CD4-positive, alpha-beta T cell (primary cell): ENCODE measurements at regions not wholly inside any gene's neighbourhood (a gene's known extent, or its start where the extent isn't known, plus 50 kb on each side); places are given as distances from the start of the nearest gene placed in this dataset.

ENCODE experiments used
- ATAC-seq: fragments of 200-7000 bp; cut with Tn5 transposase; one replicate; pipeline ENCODE4 v1.10.0; 2022; ENCODE audit warnings: mild to moderate bottlenecking; ENCODE audit not compliant: poor library complexity
- CTCF ChIA-PET: fragments of 350-600 bp; sonication (Branson Sonifier 250); formaldehyde crosslinking; loops from one replicate; lab custom pipeline; 2021; ENCODE audit warnings: antibody characterized with exemption, inconsistent platforms; lab: Charles Lee
- POLR2A ChIA-PET: fragments of 350-600 bp; sonication (Branson Sonifier 250); formaldehyde crosslinking; loops from one replicate; lab custom pipeline; 2021; ENCODE audit warnings: antibody characterized with exemption, inconsistent platforms; lab: Charles Lee
- DNase-seq, 14 experiments: peaks; one replicate each; pipeline ENCODE4 v3.0.0-alpha.2; 2013 to 2020; ENCODE audit warnings: mixed read lengths in 2 of 14
- H3K27ac ChIP-seq, 2 donors: one replicate each; pipeline versions ENCODE4 v1.5.1 to v1.7.0; 2013; ENCODE audit warnings: low read length in 2 of 2, low read depth in 1 of 2, mild to moderate bottlenecking in 1 of 2
- H3K27me3 ChIP-seq, 2 experiments: 1 replicate in 1 of 2; 2 replicates in 1 of 2; pipeline versions ENCODE4 v1.6.1 to v1.7.0; 2013; ENCODE audit warnings: low read length in 2 of 2, control low read depth in 1 of 2, mild to moderate bottlenecking in 1 of 2, moderate library complexity in 1 of 2; ENCODE audit not compliant: insufficient read depth in 2 of 2, control insufficient read depth in 1 of 2
- H3K36me3 ChIP-seq: one replicate; pipeline ENCODE4 v1.6.1; 2013; ENCODE audit warnings: low read length, control low read depth; ENCODE audit not compliant: insufficient read depth
- H3K4me1 ChIP-seq: one replicate; pipeline ENCODE4 v1.6.1; 2013; ENCODE audit warnings: low read length, control low read depth; ENCODE audit not compliant: insufficient read depth
- H3K4me3 ChIP-seq: one replicate; pipeline ENCODE4 v1.5.1; 2013; ENCODE audit warnings: mild to moderate bottlenecking, low read length, moderate library complexity
- H3K9me3 ChIP-seq, 2 experiments: 1 replicate in 1 of 2; 2 replicates in 1 of 2; pipeline versions ENCODE4 v1.6.1 to v1.7.0; 2013; ENCODE audit warnings: low read length in 2 of 2, mild to moderate bottlenecking in 2 of 2, control low read depth in 1 of 2, moderate library complexity in 1 of 2; ENCODE audit not compliant: control insufficient read depth in 1 of 2, insufficient read depth in 1 of 2
- H3K27ac Mint-ChIP-seq: one replicate; pipeline ENCODE4 v1.8.0; 2020; ENCODE audit warnings: mixed read lengths
- H3K27me3 Mint-ChIP-seq: one replicate; pipeline ENCODE4 v1.8.0; 2021; ENCODE audit warnings: mixed read lengths
- H3K36me3 Mint-ChIP-seq: one replicate; pipeline ENCODE4 v1.8.0; 2021; ENCODE audit warnings: low read depth, mixed read lengths
- H3K4me1 Mint-ChIP-seq: one replicate; pipeline ENCODE4 v1.8.0; 2021; ENCODE audit warnings: low read depth, mixed read lengths
- H3K4me3 Mint-ChIP-seq: one replicate; pipeline ENCODE4 v1.8.0; 2020; ENCODE audit warnings: mild to moderate bottlenecking, mixed read lengths
- H3K9me3 Mint-ChIP-seq: one replicate; pipeline ENCODE4 v1.8.0; 2020; ENCODE audit warnings: mixed read lengths
- CTCF ChIP-seq: fragments of 200-600 bp; IDR thresholded peaks from one replicate; pipeline ENCODE4 v1.8.0; 2022; ENCODE audit warnings: antibody characterized with exemption, mild to moderate bottlenecking
- intact Hi-C, 2 experiments: fragments of 100-400 bp; cut with DNase I in 1 of 2; cut with micrococcal nuclease in 1 of 2; formaldehyde crosslinking; loops; one replicate each; pipeline versions ENCODE4 v1.15.1 to v1.9.0; 2023 to 2025; cut with DNase I, micrococcal nuclease

DNA sequence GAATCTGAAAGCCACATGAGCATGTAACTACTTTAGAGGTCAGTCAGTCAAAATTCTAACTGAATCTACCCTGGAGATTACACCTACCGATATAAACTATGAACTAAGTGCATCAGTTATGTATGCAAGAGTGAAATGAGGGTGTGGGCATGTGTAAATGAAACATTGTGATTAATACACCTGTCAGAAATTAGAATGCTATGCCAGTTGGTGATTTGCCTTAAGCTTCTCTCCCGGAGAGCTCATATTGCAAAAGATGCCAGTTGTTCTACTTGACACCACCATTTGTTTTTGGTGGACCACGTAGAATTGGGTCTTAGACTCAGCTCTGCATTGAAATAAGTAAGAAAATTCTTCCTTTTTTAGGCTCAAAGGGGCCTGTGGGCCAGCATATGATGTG, 91.0 kb upstream of the KBTBD8 start:
- DNase-seq (no peak), ATAC-seq (no peak)
- H3K27ac ChIP-seq: no peak overlapping the region
- H3K27me3 ChIP-seq: no peaks in the 10 kb centered on the region
- no peak overlapping the region for H3K4me3 ChIP-seq
- peaks cover 0 to 7% of the 10 kb centered on the region in 2 experiments for H3K9me3 ChIP-seq
- peaks cover 4% of the 10 kb centered on the region for H3K9me3 Mint-ChIP-seq
- ChIA-PET POLR2A (no interaction called here), CTCF (no interaction called here)
- no peaks in the 10 kb centered on the region for H3K4me1 Mint-ChIP-seq
- H3K27me3 Mint-ChIP-seq: peaks cover 26% of the 10 kb centered on the region
- no peaks in the 10 kb centered on the region for H3K4me1 ChIP-seq
- no peaks in the 10 kb centered on the region for H3K36me3 ChIP-seq
- H3K27ac Mint-ChIP-seq: no peak overlapping the region
- TF ChIP-seq CTCF: no peak
- no peak overlapping the region for H3K4me3 Mint-ChIP-seq
- intact Hi-C loops: no loop called here
- H3K36me3 Mint-ChIP-seq: peaks cover 4% of the 10 kb centered on the region

DNA sequence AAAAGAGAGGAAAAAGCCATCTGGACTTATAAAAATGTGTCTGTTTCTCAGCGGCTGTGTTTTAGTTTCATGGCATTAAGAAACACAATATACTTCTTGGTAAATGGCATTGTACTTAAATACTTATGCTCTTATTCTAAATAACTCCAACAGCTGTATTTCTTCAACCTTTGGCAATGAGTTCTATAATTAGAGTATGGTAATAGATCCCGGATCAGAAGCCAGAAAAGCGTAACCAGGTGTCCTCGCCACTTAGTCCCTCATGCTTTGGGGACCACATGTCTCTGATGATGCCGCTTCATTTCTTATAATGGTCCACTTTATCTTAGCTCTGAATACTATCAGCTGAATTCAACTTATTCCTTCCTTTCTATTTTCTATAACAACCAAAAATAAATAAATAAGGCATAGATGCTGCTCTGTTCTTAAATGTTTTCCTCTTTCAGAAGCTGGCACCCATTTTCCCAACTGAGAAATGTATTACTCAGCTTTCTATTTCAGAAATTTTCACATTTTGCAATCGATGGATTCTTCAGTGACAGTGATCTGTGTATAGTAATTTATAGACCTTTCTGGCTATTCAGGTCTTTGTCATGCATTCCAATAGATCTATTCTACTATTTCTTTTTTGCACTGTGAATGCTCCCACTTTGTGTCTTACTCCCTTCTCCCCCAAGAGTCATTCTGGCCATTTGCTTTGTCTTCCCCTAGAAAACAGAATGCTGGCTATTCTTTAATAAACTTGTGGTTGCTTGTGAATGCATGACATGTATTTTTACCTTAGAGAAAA, 87.6 kb upstream of the KBTBD8 start:
- H3K9me3 ChIP-seq: peaks cover 15 to 17% of the 10 kb centered on the region in 2 experiments
- peaks cover 2% of the 10 kb centered on the region for H3K9me3 Mint-ChIP-seq
- intact Hi-C loops: no loop called here

DNA sequence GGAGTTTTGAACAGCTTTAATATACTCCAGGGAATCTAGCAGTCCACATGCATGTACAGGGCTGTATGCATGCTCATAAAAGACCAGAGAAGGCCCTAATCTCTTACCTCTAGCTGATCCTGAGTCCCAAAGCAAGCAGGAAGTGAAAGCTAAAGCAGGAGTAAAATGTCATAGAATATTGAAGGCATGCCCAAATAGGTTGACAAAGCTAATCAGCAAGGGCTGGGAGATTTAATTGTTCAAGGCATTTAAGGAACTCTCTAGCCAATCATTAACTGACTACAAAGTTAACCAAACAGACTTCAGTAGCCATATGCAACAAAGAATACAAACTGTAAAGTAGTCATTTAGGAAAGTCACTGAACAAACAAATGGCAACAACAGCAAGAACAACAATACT, 85.8 kb upstream of the KBTBD8 start:
- TF ChIP-seq CTCF: no peak
- Mint-ChIP-seq H3K36me3 (no peaks in the 10 kb centered on the region), H3K27ac (no peak overlapping the region), H3K4me3 (no peak overlapping the region), H3K9me3 (peaks cover 6% of the 10 kb centered on the region), H3K4me1 (no peaks in the 10 kb centered on the region), H3K27me3 (peaks cover 14% of the 10 kb centered on the region)
- Histone ChIP-seq H3K27me3 (no peaks in the 10 kb centered on the region), H3K27ac (no peak overlapping the region), H3K4me1 (no peaks in the 10 kb centered on the region), H3K9me3 (peaks cover 15 to 17% of the 10 kb centered on the region in 2 experiments), H3K4me3 (no peak overlapping the region), H3K36me3 (no peaks in the 10 kb centered on the region)
- ATAC-seq (no peak), DNase-seq (no peak)
- intact Hi-C loops: no loop called here
- ChIA-PET POLR2A (no interaction called here), CTCF (no interaction called here)

More for the DNA sequence above, 87.6 kb upstream of the KBTBD8 start:
- Mint-ChIP-seq H3K4me1 (no peaks in the 10 kb centered on the region), H3K27me3 (peaks cover 26% of the 10 kb centered on the region), H3K4me3 (no peak overlapping the region), H3K36me3 (no peaks in the 10 kb centered on the region), H3K27ac (no peak overlapping the region)
- DNase-seq (no peak), ATAC-seq (no peak)
- H3K4me3 ChIP-seq: no peak overlapping the region
- ChIA-PET POLR2A (no interaction called here), CTCF (no interaction called here)
- no peaks in the 10 kb centered on the region for H3K36me3 ChIP-seq
- H3K4me1 ChIP-seq: no peaks in the 10 kb centered on the region
- no peak overlapping the region for H3K27ac ChIP-seq
- TF ChIP-seq CTCF: no peak
- no peaks in the 10 kb centered on the region for H3K27me3 ChIP-seq
